ENCODE measurements at regions not wholly inside any gene's neighbourhood (a gene's known extent, or its start where the extent isn't known, plus 50 kb on each side); places are given as distances from the start of the nearest gene placed in this dataset.
"Not testable (repeated sequence)": the region's sequence is repeated elsewhere in the genome, so short reads cannot be mapped to it uniquely, and the experiment has no call there.

GRCh38 chr6:26270903-26271667, 93.9 kb upstream of the BTN3A2 start:
- DNase-seq (ENCODE audit: low read depth, low spot score): peak; percentile 99
- H3K4me3 ChIP-seq (ENCODE audit: low read length): peak overlapping the region; percentile 68

GRCh38 chr6:26271668-26272024, 93.4 kb upstream of the BTN3A2 start:
- DNase-seq (ENCODE audit: low read depth, low spot score): no peak
- H3K4me3 ChIP-seq (ENCODE audit: low read length): peak overlapping the region; percentile 55

- no peak for DNase-seq (ENCODE audit: low read depth, low spot score)
- peak overlapping the region; percentile 55 for H3K4me3 ChIP-seq (ENCODE audit: low read length)
Measured at GRCh38 chr6:26272171-26272637, 92.8 kb upstream of the BTN3A2 start.

- peak overlapping the region; percentile 53 for H3K4me3 ChIP-seq (ENCODE audit: low read length)
- DNase-seq (ENCODE audit: low read depth, low spot score): peak; percentile 28
Measured at GRCh38 chr6:26273673-26274588, 91.1 kb upstream of the BTN3A2 start.

- no peak for DNase-seq (ENCODE audit: low read depth, low spot score)
- no peak overlapping the region for H3K4me3 ChIP-seq (ENCODE audit: low read length)
Measured at GRCh38 chr6:26275663-26276062, 89.3 kb upstream of the BTN3A2 start.

GRCh38 chr6:26276841-26277648, 88.0 kb upstream of the BTN3A2 start:
- H3K4me3 ChIP-seq (ENCODE audit: low read length): no peak overlapping the region
- no peak for DNase-seq (ENCODE audit: low read depth, low spot score)

GRCh38 chr6:26278536-26278935, 86.5 kb upstream of the BTN3A2 start:
- no peak for DNase-seq (ENCODE audit: low read depth, low spot score)

GRCh38 chr6:26279371-26279770, 85.6 kb upstream of the BTN3A2 start:
- not testable (repeated sequence) for H3K4me3 ChIP-seq (ENCODE audit: low read length); DNase-seq (ENCODE audit: low read depth, low spot score)

More at GRCh38 chr6:26278536-26278935, 86.5 kb upstream of the BTN3A2 start:
- H3K4me3 ChIP-seq (ENCODE audit: low read length): no peak overlapping the region

- H3K4me3 ChIP-seq (ENCODE audit: low read length): no peak overlapping the region
- no peak for DNase-seq (ENCODE audit: low read depth, low spot score)
Measured at GRCh38 chr6:26280407-26280806, 84.6 kb upstream of the BTN3A2 start.

- peak; percentile 34 for DNase-seq (ENCODE audit: low read depth, low spot score)
- H3K4me3 ChIP-seq (ENCODE audit: low read length): peak overlapping the region; percentile 83
Measured at GRCh38 chr6:26284537-26285142, 80.4 kb upstream of the BTN3A2 start.

- H3K4me3 ChIP-seq (ENCODE audit: low read length): peak overlapping the region; percentile 83
- peak; percentile 100 for DNase-seq (ENCODE audit: low read depth, low spot score)
Measured at GRCh38 chr6:26285143-26286134, 79.6 kb upstream of the BTN3A2 start.

- peak overlapping the region; percentile 83 for H3K4me3 ChIP-seq (ENCODE audit: low read length)
- DNase-seq (ENCODE audit: low read depth, low spot score): peak; percentile 78
Measured at GRCh38 chr6:26286168-26286877, 78.7 kb upstream of the BTN3A2 start.

GRCh38 chr6:26288155-26288554, 76.8 kb upstream of the BTN3A2 start:
- no peak for DNase-seq (ENCODE audit: low read depth, low spot score)
- H3K4me3 ChIP-seq (ENCODE audit: low read length): no peak overlapping the region

GRCh38 chr6:26290941-26291340, 74.1 kb upstream of the BTN3A2 start:
- H3K4me3 ChIP-seq (ENCODE audit: low read length): no peak overlapping the region
- no peak for DNase-seq (ENCODE audit: low read depth, low spot score)

GRCh38 chr6:26292709-26293108, 72.3 kb upstream of the BTN3A2 start:
- no peak for DNase-seq (ENCODE audit: low read depth, low spot score)
- H3K4me3 ChIP-seq (ENCODE audit: low read length): no peak overlapping the region

- no peak for DNase-seq (ENCODE audit: low read depth, low spot score)
- H3K4me3 ChIP-seq (ENCODE audit: low read length): no peak overlapping the region
Measured at GRCh38 chr6:26294302-26294701, 70.7 kb upstream of the BTN3A2 start.
